CD1c-positive myeloid dendritic cell (primary cell): ENCODE measurements at regions not wholly inside any gene's neighbourhood (a gene's known extent, or its start where the extent isn't known, plus 50 kb on each side); places are given as distances from the start of the nearest gene placed in this dataset.
"Not testable (repeated sequence)": the region's sequence is repeated elsewhere in the genome, so short reads cannot be mapped to it uniquely, and the experiment has no call there.

Experiments used
- DNase-seq: peaks from one replicate; pipeline ENCODE4 v3.0.0-alpha.2; 2016; ENCODE audit errors: extremely low spot score

- DNase-seq, result not testable (repeated sequence)
Measured at GRCh38 chr2:7763418-7763817, 846.2 kb downstream of the RNF144A start.

GRCh38 chr2:7765236-7765635 is 848.0 kb downstream of the RNF144A start:
- DNase-seq, result no peak

GRCh38 chr2:7766088-7766722 is 849.0 kb downstream of the RNF144A start:
- no peak for DNase-seq

DNA sequence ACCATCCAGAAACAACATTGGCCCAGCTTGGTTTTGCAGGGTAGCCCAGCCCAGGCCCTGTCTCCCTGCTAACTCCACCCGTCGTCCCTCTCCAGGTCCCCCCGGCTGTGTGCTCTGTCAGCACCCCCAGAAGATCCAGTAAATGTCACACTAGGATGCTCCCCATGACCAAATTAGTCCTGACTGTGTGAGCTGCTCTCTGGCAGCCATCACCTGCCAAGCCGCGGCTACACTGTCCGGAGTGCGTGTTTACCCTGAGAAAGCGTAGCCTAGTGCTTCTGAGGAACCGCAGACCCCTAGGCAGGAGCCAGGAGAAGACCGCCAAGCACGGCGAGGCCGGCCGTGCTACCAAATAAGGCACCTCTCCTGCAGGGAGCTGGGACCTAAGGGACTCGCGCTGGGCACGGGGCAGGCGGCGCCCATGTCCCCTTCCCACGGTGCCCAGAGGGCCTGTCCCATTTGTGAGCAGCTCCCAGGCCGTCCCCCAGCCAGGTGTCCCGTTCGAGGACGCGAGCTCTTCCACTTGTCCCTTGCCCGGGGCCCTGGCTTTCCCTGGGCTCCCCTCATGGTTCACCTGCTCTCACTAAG is 849.9 kb downstream of the RNF144A start:
- no peak for DNase-seq

DNA sequence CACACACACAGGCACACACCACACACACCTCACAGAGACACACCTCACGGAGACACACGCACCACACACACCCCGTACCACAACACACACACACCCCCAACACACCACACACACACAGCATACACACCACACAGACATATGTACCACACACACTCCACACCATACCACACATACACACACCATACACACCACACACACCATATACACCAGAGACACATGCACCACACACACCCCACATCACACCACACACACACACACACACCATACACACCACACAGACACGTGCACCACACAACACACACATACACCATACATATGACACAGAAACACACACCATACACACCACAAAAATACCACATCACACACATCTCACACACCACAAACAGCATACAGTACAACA is 850.7 kb downstream of the RNF144A start:
- no peak for DNase-seq

GRCh38 chr2:7771781-7772180 is 854.6 kb downstream of the RNF144A start:
- no peak for DNase-seq

DNA sequence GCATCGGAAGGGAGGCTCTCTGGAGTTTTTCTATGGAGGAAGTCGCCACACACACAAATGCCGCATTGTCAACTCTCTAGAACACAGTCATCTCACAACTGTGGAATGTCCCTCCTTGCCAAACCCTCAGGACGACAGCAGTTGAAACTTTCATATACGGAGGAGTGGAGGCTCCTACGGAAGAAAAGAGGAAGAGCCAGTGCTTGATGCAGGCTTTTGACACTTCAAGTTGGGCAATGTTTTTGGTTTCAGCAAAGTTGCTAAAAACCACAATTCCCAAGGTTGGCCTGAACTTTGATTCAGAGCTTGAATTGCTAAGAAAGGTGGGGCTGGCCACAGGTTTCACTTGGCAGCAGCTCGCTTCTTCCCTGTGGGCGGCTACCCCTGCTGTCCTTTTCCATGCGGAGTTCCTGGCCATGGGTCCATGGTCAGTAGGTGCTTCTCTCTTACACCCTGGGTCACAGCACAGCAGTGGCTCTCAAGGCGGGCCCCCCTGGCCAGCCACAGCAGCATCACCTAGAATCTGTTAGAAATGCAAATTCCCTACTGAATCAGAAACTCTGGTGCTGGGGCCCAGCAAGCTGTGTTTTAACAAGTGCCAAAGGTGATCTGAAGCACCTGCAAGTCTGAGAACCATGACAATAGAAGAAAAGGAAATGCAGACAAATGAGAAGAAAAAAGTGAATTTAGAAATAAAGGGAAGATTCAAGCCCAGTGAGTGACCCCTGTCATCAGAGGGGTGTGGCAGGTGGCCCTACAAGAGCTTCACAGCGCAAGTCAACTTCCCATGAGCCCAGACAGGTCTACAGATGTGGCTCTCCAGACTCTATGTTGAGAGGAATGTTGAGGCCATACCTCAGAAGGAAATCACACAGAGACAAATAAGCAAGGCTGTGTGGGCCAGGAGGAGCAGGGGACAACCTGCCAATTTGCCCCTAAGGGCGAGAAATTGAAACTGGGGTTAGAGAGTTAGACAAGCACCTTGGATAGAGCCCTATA is 856.4 kb downstream of the RNF144A start:
- peak; percentile 96 for DNase-seq

DNA sequence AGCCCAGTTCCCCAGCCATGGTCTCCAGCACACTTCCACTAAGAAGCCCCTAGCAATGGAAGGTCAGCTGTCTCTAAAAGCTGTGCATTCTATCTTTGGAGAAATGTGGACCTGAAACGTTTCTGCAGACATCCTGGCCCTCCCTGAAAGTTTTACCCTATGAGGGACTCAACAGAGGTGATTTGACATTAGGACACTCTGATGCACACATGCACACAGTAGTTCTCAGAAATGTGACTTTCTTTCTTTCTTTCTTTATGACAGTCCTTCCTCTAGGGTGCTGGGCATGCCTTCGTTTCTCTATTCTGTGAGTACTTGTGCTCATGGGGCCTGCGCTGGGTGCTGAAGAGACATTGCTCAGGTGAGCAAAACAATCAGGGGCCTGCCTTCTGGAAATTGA is 857.3 kb downstream of the RNF144A start:
- DNase-seq, result peak; percentile 9

DNA sequence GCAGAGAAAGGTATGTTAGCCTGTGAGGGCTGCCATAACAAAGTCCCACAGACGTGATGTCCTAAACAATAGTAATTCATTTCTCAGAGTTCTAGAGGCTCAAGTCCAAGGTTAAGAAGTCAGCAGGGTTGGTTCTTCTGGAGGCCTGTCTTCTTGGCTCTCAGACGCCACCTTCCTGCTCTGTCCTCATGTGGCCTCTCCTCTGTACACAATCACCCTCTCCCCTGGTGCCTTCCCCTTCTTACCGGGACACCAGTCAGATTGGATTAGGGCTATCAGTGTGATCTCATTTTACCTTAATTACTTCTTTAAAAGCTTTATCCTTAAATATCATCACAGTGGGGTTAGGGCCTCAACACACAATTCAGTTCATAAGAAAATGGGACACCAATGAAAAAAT is 860.5 kb downstream of the RNF144A start:
- DNase-seq, result no peak

DNA sequence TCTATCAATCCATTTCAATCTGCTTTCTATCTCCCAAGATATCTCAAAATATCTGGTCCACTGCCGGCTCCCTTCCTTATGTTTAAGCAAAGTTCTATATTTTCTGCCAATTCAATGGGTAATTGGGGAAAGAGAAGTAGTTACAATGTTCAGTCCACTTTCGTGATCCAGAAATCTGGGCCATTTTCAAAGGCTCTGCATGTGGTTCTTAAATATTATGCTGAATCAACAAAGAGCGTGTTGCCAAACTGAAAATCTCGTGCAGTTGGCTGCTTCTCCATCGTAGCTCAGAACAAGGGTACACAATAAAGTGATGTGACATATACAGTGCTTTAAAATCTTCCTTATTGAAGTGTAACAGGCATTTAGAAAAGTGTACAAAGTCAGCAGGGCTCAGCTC is 863.1 kb downstream of the RNF144A start:
- no peak for DNase-seq

DNA sequence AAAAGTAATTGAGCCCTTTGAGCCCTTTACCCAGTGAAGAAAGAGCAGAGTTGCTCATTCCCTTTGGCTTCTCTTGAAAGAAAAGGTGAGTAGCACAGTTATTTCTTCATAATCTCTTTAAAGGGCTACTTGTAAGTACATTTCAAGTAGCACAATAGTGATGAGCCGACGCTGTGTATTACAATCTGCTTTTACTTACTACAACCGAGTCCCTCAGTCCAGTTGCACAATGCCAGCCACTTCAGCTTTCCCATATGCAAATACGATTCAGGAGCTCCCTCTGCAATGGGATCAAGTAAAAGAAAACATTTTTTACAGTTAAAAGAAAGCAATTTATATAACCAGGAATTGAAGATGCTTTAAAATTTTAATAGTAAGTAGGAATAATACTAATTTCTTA is 868.5 kb downstream of the RNF144A start:
- DNase-seq, result no peak

- DNase-seq, result no peak
Measured at GRCh38 chr2:7788736-7789135, 871.5 kb downstream of the RNF144A start.

DNA sequence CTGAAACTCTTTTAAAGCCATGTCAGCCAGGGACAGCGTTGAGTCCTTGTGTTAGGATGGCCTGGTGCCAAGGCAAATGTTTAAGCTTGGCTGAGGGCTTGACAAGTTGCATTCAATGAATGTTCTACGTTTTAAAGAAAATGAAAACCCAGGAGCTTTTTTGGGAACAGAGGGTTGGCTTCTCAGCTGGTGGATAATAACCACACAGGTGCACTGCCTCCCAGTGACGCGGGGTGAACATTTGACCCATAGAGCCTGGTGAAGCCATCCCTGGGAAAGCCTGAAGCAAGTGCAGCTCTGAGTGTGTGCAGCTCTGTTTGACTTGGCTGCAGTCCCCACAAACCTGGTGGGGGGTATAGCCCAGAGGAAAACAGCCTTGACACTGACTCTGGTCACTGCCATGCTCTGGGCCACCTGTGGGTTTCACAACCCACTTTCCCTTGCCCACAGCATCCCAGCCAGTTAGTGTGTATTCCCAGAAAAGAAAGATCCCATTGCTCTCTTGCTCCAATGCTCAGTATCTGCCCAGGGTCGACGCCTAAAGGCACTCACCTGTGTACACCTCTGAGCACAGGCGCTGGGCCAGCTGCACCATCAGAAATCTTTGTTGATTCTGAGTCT is 874.9 kb downstream of the RNF144A start:
- DNase-seq, result no peak

GRCh38 chr2:7795778-7796563 is 878.8 kb downstream of the RNF144A start:
- peak; percentile 77 for DNase-seq

DNA sequence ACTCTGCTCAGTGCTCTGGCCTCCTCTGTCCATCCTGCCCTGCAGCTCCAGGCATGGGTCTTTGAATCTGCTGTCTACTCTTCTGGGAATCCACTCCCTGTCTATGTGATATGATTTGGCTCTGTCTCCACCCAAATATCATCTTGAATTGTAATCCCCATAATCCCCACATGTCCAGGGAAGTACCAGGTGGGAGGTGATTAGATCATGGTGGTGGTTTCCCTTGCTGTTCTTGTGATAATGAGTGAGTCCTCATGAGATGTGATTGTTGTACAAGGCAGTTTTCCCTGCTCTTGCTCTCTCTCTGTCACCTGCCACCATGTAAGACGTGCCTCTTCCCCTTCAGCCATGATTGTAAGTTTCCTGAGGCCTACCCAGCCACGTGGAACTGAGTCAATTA is 881.8 kb upstream of the ID2 start:
- DNase-seq, result no peak

DNA sequence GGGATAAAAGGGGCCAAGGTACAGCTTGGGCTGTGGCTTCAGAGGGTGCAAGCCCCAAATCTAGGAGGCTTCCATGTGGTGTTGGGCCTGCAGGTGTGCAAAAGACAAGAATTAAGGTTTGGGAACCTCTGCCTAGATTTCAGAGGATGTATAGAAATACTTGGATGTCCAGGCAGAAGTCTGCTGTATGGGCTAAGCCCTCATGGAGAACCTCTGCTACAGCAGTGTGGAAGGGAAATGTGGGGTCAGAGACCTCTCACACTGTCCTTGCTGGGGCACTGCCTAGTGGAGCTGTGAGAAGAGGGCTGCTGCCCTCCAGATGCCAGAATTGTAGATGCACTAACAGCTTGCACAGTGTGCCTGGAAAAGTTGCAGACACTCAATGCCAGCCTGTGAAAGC is 880.6 kb upstream of the ID2 start:
- DNase-seq, result no peak

DNA sequence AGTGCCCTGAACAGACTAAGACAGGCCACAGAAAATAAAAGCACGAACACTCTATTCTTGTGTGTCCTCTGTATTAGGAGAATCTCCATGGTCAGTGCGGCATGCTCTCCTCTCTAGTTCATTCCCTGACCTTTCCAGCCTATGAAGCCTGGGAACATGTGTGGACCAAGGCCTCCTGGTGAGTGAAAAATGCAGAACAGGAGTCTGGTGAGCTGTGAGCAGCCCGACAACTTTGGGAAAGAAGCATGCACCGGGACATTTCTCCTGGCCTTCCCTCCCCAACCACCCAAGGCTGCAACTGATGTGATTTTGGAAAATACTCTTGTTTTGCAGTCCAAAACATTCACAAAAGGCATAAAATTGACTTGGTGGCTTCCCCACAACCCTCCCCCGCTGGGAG is 878.3 kb upstream of the ID2 start:
- DNase-seq, result no peak

GRCh38 chr2:7809640-7810039 is 872.2 kb upstream of the ID2 start:
- no peak for DNase-seq

DNA sequence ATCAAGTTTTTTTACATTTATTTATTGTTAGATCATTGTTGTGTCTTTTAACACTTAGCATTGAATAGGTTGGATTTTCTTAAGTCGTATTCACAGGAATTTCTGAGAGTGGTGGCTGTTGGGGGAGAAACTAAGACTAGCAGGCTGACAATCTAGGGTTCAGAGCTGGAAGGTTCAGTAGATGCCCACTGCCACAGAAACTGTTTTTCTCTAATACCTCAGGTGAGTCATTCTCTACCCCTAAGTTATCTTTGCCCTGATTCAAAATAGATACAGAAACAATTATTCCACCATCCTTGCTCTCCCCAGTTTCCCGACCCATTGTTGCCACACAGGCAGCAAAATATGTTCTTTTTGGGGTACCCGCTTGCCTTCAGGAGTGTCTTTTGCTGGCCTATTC is 870.8 kb upstream of the ID2 start:
- no peak for DNase-seq

DNA sequence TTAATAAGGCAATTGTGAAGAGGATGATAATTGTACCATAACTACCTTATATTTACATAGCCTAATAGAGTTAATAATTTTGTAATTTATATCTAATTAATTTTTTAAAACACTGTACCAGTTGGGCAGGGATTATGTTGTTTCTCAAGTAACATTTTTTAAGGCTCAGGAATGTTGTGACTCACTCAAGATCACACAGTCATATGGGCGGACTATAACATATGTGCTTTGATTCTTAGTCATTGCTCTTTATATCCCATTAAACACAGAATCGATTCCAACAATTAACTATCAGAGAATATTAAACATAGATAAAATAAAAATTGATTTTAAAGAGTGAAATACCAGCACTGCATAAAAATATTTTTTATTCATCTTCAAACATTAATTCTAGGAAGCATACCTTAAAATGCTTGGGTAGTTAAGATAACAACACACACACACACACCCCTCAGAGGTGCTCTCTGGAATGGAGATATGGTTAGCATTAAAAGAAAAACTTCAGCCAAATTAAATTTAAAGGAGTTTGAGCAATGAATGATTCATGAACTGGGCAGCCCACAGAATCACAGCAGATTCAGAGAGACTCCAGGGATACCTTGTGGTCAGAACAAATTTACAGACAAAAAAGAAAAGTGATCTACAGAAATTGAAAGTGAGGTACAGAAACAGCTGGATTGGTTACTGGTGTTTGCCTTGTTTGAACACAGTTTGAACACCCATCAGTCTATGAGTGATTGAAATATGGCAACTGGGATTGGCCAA is 869.4 kb upstream of the ID2 start:
- no peak for DNase-seq
